ENCODE measurements at regions not wholly inside any gene's neighbourhood (a gene's known extent, or its start where the extent isn't known, plus 50 kb on each side); places are given as distances from the start of the nearest gene placed in this dataset.

- no peak for TF ChIP-seq CTCF (IDR thresholded peaks at IDR 0.05)
- no peak for TF ChIP-seq ATF2 (CRISPR knock-in tag; IDR thresholded peaks at IDR 0.05; ENCODE audit: borderline replicate concordance, low read depth)
- no peak for TF ChIP-seq MYBL2 (CRISPR knock-in tag; IDR thresholded peaks at IDR 0.05)
- no peak for TF ChIP-seq CREB1 (CRISPR knock-in tag; IDR thresholded peaks at IDR 0.05)
- no peak for TF ChIP-seq ATF1 (CRISPR knock-in tag; IDR thresholded peaks at IDR 0.05)
- TF ChIP-seq, protein P1, sequence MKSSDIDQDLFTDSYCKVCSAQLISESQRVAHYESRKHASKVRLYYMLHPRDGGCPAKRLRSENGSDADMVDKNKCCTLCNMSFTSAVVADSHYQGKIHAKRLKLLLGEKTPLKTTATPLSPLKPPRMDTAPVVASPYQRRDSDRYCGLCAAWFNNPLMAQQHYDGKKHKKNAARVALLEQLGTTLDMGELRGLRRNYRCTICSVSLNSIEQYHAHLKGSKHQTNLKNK (CRISPR knock-in tag; IDR thresholded peaks at IDR 0.05): no peak
- TF ChIP-seq PRRX2 (CRISPR knock-in tag; IDR thresholded peaks at IDR 0.05): no peak
- TF ChIP-seq, protein P2, sequence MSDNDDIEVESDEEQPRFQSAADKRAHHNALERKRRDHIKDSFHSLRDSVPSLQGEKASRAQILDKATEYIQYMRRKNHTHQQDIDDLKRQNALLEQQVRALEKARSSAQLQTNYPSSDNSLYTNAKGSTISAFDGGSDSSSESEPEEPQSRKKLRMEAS (CRISPR knock-in tag; IDR thresholded peaks at IDR 0.05): no peak
- no peak for TF ChIP-seq FOXJ3 (CRISPR knock-in tag; IDR thresholded peaks at IDR 0.05; ENCODE audit: borderline replicate concordance)
- TF ChIP-seq, protein P3, sequence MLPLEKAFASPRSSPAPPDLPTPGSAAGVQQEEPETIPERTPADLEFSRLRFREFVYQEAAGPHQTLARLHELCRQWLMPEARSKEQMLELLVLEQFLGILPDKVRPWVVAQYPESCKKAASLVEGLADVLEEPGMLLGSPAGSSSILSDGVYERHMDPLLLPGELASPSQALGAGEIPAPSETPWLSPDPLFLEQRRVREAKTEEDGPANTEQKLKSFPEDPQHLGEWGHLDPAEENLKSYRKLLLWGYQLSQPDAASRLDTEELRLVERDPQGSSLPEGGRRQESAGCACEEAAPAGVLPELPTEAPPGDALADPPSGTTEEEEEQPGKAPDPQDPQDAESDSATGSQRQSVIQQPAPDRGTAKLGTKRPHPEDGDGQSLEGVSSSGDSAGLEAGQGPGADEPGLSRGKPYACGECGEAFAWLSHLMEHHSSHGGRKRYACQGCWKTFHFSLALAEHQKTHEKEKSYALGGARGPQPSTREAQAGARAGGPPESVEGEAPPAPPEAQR (CRISPR knock-in tag; IDR thresholded peaks at IDR 0.05): no peak
- TF ChIP-seq ZNF396 (CRISPR knock-in tag; IDR thresholded peaks at IDR 0.05; ENCODE audit: borderline replicate concordance): no peak
- TF ChIP-seq NFYB (CRISPR knock-in tag; conservative IDR thresholded peaks at IDR 0.05; ENCODE audit: low read depth): no peak
Observed at GRCh38 chr3:188949456-188949855, 222.3 kb upstream of the TPRG1 start.

Data from WTC11 (cell line).